ENCODE measurements at regions not wholly inside any gene's neighbourhood (a gene's known extent, or its start where the extent isn't known, plus 50 kb on each side); places are given as distances from the start of the nearest gene placed in this dataset.

DNA sequence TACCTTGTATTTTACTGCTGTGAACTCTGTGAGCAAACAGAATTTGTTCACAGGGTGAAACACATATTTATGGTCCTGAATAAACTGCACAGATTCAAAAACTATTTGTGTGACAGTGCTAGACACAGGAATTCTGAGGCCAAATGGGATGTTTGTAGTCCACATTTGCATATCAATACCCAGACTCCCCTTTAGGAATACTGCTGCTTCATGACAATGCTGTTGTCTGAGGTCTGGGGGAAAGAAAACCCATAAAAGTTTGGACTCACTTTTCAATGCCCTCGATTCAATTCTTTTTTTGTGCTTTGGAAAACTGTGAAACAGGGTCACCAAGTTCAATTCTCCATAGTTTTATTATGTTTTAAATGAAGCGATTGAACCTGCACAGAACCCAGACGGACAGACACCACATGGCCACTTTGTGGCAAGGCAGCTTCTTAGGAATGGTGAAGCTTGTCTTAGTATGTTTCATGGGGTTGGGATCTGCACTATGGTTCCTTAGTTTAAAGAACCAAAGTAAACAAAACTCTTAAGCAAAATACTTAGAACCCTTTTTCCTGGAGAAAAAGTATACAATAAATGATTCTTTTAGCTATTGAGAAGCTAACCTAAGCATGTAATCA, 92.3 kb upstream of the MAD2L1 start:
- ChIA-PET POLR2A (ENCODE audit: unreplicated experiment) (no interaction called here), CTCF (no interaction called here)
- Histone ChIP-seq H3K79me2 (ENCODE audit: low read depth) (no peaks in the 10 kb centered on the region), H3K27me3 (ENCODE audit: insufficient read depth, low read depth) (no peaks in the 10 kb centered on the region), H3K9me3 (ENCODE audit: insufficient read depth, low read depth) (no peaks in the 10 kb centered on the region), H3K4me3 (no peak overlapping the region), H3K27ac (no peak overlapping the region), H3F3A (ENCODE audit: insufficient read depth, low read depth) (no peaks in the 10 kb centered on the region), H2AFZ (no peak overlapping the region), H3K9me2 (ENCODE audit: insufficient read depth) (no peaks in the 10 kb centered on the region), H4K20me1 (ENCODE audit: insufficient read depth) (no peaks in the 10 kb centered on the region), H3K36me3 (ENCODE audit: low read depth) (no peaks in the 10 kb centered on the region), H3K4me2 (no peak overlapping the region), H3K4me1 (replicated peaks; ENCODE audit: insufficient read depth) (no peaks in the 10 kb centered on the region)
- no peak for DNase-seq
- intact Hi-C loops (cut with micrococcal nuclease; ENCODE audit: unreplicated experiment): loop anchor here (5.0 kb wide), 2 partner anchors 1148 to 1498 kb away; no protein-coding TSS in a partner anchor
- no TSS peak for BruUV-seq (replicated peaks)
- TF ChIP-seq EZH2 (IDR thresholded peaks at IDR 0.05; ENCODE audit: low read depth): no peak
- TF ChIP-seq, protein P1, sequence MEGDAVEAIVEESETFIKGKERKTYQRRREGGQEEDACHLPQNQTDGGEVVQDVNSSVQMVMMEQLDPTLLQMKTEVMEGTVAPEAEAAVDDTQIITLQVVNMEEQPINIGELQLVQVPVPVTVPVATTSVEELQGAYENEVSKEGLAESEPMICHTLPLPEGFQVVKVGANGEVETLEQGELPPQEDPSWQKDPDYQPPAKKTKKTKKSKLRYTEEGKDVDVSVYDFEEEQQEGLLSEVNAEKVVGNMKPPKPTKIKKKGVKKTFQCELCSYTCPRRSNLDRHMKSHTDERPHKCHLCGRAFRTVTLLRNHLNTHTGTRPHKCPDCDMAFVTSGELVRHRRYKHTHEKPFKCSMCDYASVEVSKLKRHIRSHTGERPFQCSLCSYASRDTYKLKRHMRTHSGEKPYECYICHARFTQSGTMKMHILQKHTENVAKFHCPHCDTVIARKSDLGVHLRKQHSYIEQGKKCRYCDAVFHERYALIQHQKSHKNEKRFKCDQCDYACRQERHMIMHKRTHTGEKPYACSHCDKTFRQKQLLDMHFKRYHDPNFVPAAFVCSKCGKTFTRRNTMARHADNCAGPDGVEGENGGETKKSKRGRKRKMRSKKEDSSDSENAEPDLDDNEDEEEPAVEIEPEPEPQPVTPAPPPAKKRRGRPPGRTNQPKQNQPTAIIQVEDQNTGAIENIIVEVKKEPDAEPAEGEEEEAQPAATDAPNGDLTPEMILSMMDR (conservative IDR thresholded peaks at IDR 0.05): no peak

DNA sequence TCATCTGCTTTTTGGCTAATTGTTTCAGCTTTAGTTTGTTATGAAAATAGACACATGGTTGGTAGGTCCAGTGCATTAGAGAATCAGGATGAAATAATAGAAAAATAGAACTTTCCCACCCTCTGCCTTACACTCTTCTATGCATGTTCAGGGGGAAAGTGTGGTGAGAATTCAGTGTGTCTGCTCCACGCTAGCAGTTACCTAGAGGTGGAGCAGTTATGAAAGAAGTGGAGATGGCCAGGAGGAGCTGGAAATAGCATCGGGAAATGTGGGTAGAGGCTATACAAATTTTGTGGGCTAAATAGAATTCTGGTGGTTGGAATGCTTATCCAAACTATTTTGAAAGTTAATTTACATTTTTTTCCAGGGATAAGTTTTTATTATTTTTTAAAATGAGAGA, 91.4 kb upstream of the MAD2L1 start:
- Histone ChIP-seq H3K27me3 (ENCODE audit: insufficient read depth, low read depth) (no peaks in the 10 kb centered on the region), H3K4me2 (no peak overlapping the region), H3K36me3 (ENCODE audit: low read depth) (no peaks in the 10 kb centered on the region), H2AFZ (no peak overlapping the region), H3K9me3 (ENCODE audit: insufficient read depth, low read depth) (no peaks in the 10 kb centered on the region), H3F3A (ENCODE audit: insufficient read depth, low read depth) (no peaks in the 10 kb centered on the region), H3K4me1 (replicated peaks; ENCODE audit: insufficient read depth) (no peaks in the 10 kb centered on the region), H3K27ac (no peak overlapping the region), H3K79me2 (ENCODE audit: low read depth) (no peaks in the 10 kb centered on the region), H4K20me1 (ENCODE audit: insufficient read depth) (no peaks in the 10 kb centered on the region), H3K4me3 (no peak overlapping the region), H3K9me2 (ENCODE audit: insufficient read depth) (no peaks in the 10 kb centered on the region)
- CTCF ChIA-PET: no interaction called here
- no TSS peak for BruUV-seq (replicated peaks)
- TF ChIP-seq EZH2 (IDR thresholded peaks at IDR 0.05; ENCODE audit: low read depth): no peak
- TF ChIP-seq, protein P1 (conservative IDR thresholded peaks at IDR 0.05): no peak
- no peak for DNase-seq
- intact Hi-C loops (cut with micrococcal nuclease; ENCODE audit: unreplicated experiment): loop anchor here (5.0 kb wide), 2 partner anchors 1149 to 1499 kb away; no protein-coding TSS in a partner anchor
- POLR2A ChIA-PET (ENCODE audit: unreplicated experiment): no interaction called here

DNA sequence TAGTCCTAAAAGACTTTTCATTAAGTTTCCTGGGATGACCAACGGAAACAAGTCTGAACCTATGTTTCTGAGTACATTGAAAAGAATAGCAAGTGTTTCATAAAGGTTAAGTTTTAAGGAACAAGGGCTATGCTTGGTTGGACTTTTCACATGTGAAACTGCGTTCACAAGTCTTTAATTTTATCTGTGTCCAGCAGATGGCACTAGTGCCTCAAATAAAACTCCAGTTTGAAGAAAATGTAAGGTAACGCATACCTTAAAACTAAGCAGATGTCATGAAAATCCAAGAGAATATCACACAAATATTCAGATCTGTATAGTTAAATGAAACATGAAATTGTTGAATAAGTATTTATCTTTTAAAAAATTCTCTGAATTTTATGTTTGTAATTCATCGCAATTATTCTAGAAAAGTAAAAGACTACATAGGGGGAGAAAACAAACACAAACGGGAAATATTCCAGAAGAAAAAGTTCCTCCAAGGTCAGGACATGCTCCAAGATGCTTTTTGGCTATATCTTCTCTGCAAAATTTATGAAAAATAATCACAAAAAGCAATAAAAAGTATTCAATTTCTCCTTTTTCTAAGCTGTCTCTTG, 89.6 kb upstream of the MAD2L1 start:
- H3K36me3 ChIP-seq (ENCODE audit: low read depth): no peaks in the 10 kb centered on the region

More for the DNA sequence above, 89.6 kb upstream of the MAD2L1 start:
- no TSS peak for BruUV-seq (replicated peaks)
- no peak overlapping the region for H3K4me3 ChIP-seq
- H3K27ac ChIP-seq: no peak overlapping the region
- H3K4me1 ChIP-seq (replicated peaks; ENCODE audit: insufficient read depth): no peaks in the 10 kb centered on the region
- TF ChIP-seq EZH2 (IDR thresholded peaks at IDR 0.05; ENCODE audit: low read depth): no peak
- TF ChIP-seq, protein P1 (conservative IDR thresholded peaks at IDR 0.05): peak; percentile 87
- intact Hi-C loops (cut with micrococcal nuclease; ENCODE audit: unreplicated experiment): loop anchor here (1.0 to 5.0 kb wide), 3 partner anchors 940 to 1501 kb away; no protein-coding TSS in a partner anchor
- no peaks in the 10 kb centered on the region for H4K20me1 ChIP-seq (ENCODE audit: insufficient read depth)
- no peak overlapping the region for H3K4me2 ChIP-seq
- DNase-seq: peak; percentile 12 to 41
- no peak overlapping the region for H2AFZ ChIP-seq
- no peaks in the 10 kb centered on the region for H3K9me3 ChIP-seq (ENCODE audit: insufficient read depth, low read depth)
- CTCF ChIA-PET: no interaction called here
- H3K79me2 ChIP-seq (ENCODE audit: low read depth): no peaks in the 10 kb centered on the region
- H3K27me3 ChIP-seq (ENCODE audit: insufficient read depth, low read depth): no peaks in the 10 kb centered on the region
- no peaks in the 10 kb centered on the region for H3F3A ChIP-seq (ENCODE audit: insufficient read depth, low read depth)
- H3K9me2 ChIP-seq (ENCODE audit: insufficient read depth): peaks cover 4% of the 10 kb centered on the region; the same call in 1 of the 2 replicates
- POLR2A ChIA-PET (ENCODE audit: unreplicated experiment): no interaction called here
